ENCODE measurements at regions not wholly inside any gene's neighbourhood (a gene's known extent, or its start where the extent isn't known, plus 50 kb on each side); places are given as distances from the start of the nearest gene placed in this dataset.
"Not testable (repeated sequence)": the region's sequence is repeated elsewhere in the genome, so short reads cannot be mapped to it uniquely, and the experiment has no call there.

DNA sequence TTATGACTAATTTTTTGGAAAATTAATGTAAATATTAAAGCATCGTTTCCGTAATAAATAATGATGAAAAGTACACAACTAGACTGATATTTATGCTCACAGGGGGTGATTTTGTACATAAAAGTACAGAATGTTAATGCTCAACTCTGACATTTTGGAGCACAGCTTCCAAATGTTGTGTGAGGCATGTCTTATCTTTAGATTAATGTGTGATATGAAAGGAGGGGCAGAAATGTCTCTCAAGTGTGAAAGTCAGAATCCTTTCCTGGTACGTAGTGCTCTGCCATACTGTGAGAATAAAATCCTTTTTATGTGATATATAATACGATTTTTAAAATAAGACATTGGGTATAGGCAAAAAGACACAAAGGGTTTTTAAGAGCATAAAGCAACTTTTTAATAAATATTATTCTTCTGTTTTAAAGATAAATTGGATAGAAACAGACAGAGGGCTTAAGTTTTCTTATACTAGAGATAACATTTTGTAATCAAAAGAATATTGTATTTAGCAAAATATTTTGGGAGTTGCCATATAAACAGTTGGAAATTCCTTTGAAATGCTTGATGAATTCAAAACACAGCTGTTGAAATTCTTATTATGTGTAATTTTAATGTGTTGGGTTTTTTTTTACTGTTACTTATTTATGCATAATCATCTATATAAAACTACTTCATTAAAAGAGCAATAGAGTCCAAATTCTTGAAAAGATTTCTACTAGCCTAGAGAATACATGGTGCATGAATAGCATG lies 389.7 kb downstream of the RAP2B start:
- no peaks in the 10 kb centered on the region for H3K36me3 ChIP-seq
- no peak for DNase-seq
- TF ChIP-seq, protein P1, sequence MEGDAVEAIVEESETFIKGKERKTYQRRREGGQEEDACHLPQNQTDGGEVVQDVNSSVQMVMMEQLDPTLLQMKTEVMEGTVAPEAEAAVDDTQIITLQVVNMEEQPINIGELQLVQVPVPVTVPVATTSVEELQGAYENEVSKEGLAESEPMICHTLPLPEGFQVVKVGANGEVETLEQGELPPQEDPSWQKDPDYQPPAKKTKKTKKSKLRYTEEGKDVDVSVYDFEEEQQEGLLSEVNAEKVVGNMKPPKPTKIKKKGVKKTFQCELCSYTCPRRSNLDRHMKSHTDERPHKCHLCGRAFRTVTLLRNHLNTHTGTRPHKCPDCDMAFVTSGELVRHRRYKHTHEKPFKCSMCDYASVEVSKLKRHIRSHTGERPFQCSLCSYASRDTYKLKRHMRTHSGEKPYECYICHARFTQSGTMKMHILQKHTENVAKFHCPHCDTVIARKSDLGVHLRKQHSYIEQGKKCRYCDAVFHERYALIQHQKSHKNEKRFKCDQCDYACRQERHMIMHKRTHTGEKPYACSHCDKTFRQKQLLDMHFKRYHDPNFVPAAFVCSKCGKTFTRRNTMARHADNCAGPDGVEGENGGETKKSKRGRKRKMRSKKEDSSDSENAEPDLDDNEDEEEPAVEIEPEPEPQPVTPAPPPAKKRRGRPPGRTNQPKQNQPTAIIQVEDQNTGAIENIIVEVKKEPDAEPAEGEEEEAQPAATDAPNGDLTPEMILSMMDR (IDR thresholded peaks at IDR 0.05) = no peak
- H3K4me3 ChIP-seq = no peak overlapping the region
- H3K27me3 ChIP-seq = no peaks in the 10 kb centered on the region
- H3K4me1 ChIP-seq = no peaks in the 10 kb centered on the region
- intact Hi-C loops (cut with DNase I) = no loop called here
- ATAC-seq = no peak
- WGBS, 2 donors = 77 to 78% methylated on average over 4 of the region's 4 CpGs
- peaks cover 0 to under 1% (median 0%) of the 10 kb centered on the region in 11 donors for H3K9me3 ChIP-seq
- H3K27ac ChIP-seq = no peak overlapping the region

DNA sequence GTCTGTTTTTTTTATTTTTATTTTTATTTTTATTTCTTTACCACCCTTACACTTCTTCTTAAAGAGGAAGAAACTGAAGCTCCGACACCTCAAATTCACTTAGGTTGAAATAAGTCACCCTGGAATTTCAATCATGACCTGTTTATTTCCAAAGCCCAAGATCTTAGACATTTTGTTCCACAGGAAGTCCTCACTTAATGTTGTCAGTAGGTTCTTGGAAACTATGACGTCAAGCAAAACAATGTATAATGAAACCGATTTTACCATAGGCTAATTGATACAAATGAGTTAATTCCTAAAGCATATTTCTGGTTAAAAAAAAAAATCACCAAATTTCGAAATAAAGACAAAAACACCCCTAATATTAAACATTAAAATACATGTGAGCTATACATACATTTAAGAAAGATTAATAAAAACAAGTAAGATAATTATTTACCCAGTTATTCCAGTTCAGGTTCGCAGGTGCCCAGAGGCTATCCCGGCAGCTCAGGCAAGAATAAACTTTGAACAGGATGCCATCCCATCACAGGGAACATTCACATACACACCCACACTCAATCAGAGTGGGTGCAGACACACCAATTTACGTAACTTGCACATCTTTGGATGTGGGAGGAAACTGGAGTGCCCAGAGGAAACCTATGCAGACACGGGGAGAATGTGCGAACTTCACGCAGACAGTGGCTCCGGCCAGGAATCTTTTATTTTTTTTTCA lies 391.0 kb downstream of the RAP2B start:
- H3K27ac ChIP-seq = peak overlapping the region in 7 of 10 donors; percentile 21 to 47 (median 35)
- H3K27me3 ChIP-seq = no peaks in the 10 kb centered on the region
- no peaks in the 10 kb centered on the region for H3K36me3 ChIP-seq
- H3K9me3 ChIP-seq = peaks cover 0 to 12% (median 0%) of the 10 kb centered on the region in 11 donors
- intact Hi-C loops (cut with DNase I) = no loop called here
- WGBS, 2 donors = 63 to 69% methylated on average over 11 of the region's 11 CpGs
- DNase-seq = no peak
- ATAC-seq = peak in 6 of 8 donors; percentile 29 to 89 (median 36)
- H3K4me3 ChIP-seq = peak overlapping the region in 5 of 10 donors; percentile 4 to 23 (median 9)
- H3K4me1 ChIP-seq = no peaks in the 10 kb centered on the region
- TF ChIP-seq, protein P1 (IDR thresholded peaks at IDR 0.05) = no peak

DNA sequence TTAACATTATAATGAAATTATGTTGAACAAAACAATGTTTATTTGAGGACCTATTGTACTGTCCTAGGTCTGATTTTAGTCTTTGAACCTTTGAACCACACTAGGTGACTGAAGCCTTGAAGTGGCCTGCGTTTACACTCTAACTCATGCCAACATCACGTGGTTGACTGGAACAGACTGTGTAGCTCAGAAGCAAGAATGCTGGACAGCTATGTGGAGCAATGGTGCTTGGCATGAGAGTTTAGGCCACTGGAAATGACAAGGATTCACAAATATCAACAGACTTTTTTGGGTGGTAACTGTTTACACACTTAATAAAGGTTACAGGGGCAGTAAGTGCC lies 391.5 kb downstream of the RAP2B start:
- ATAC-seq = peak in 7 of 8 donors; percentile 25 to 83 (median 54)
- intact Hi-C loops (cut with DNase I) = no loop called here
- H3K4me3 ChIP-seq = peak overlapping the region in 3 of 10 donors; percentile 4 to 9 (median 6)

DNA sequence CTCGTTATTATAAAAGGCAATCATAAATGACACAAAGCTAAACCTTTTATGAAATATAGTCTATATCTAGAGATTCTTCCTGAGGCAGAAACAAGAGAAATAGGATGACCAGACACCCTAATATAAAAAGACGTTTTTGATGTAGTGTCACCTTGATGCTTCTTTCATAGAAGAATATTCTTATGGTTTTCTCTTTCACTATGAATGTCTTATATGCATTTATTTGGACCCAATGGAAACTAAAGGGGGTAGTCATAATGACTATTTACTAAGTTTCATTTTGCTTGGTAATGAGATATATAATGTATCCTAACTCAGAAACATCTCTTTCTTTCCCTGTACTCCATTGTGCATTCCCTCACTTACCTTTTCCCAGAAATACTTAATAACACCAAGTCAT lies 393.9 kb downstream of the RAP2B start:
- ATAC-seq (no peak), DNase-seq (no peak)
- Histone ChIP-seq H3K4me3 (no peak overlapping the region), H3K9me3 (peaks cover 0 to 40% (median 12%) of the 10 kb centered on the region in 11 donors), H3K4me1 (no peaks in the 10 kb centered on the region), H3K36me3 (no peaks in the 10 kb centered on the region), H3K27me3 (no peaks in the 10 kb centered on the region), H3K27ac (no peak overlapping the region)
- intact Hi-C loops (cut with DNase I) = no loop called here
- TF ChIP-seq, protein P1 (IDR thresholded peaks at IDR 0.05) = no peak
- WGBS, 2 donors = 62 to 71% methylated on average over 2 of the region's 2 CpGs

More for the DNA sequence above, 391.5 kb downstream of the RAP2B start:
- Histone ChIP-seq H3K27me3 (no peaks in the 10 kb centered on the region), H3K36me3 (no peaks in the 10 kb centered on the region), H3K4me1 (no peaks in the 10 kb centered on the region), H3K27ac (peak overlapping the region in 6 of 10 donors; percentile 22 to 46 (median 34)), H3K9me3 (peaks cover 0 to 17% (median 3%) of the 10 kb centered on the region in 11 donors)
- 65 to 73% methylated on average over 2 of the region's 2 CpGs for WGBS, 2 donors
- TF ChIP-seq, protein P1 (IDR thresholded peaks at IDR 0.05) = no peak
- DNase-seq = no peak

DNA sequence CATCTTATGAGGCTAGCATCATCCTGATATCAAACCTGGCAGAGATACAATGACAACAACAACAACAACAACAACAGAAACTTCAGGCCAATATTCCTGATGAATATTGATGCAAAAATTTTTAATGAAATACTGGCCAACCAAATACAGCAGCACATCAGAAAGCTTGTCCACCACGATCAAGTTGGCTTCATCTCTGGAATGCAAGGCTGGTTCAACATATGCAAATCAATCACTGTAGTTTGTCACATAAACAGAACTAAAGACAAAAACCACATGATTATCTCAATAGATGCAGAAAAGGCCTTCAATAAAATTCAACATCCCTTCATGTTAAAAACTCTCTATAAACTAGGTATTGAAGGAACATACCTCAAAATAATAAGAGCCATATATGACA lies 397.3 kb downstream of the RAP2B start:
- 88% methylated on average over 1 of the region's 1 CpG for WGBS, 2 donors

More for the DNA sequence above, 397.3 kb downstream of the RAP2B start:
- H3K27me3 ChIP-seq; DNase-seq; intact Hi-C loops (cut with DNase I); H3K4me1 ChIP-seq; H3K36me3 ChIP-seq; H3K27ac ChIP-seq; ATAC-seq; H3K4me3 ChIP-seq: not testable (repeated sequence)
- H3K9me3 ChIP-seq = peaks cover 0 to 73% (median 24%) of the 10 kb centered on the region in 11 donors
